ENCODE measurements at regions not wholly inside any gene's neighbourhood (a gene's known extent, or its start where the extent isn't known, plus 50 kb on each side); places are given as distances from the start of the nearest gene placed in this dataset.

DNA sequence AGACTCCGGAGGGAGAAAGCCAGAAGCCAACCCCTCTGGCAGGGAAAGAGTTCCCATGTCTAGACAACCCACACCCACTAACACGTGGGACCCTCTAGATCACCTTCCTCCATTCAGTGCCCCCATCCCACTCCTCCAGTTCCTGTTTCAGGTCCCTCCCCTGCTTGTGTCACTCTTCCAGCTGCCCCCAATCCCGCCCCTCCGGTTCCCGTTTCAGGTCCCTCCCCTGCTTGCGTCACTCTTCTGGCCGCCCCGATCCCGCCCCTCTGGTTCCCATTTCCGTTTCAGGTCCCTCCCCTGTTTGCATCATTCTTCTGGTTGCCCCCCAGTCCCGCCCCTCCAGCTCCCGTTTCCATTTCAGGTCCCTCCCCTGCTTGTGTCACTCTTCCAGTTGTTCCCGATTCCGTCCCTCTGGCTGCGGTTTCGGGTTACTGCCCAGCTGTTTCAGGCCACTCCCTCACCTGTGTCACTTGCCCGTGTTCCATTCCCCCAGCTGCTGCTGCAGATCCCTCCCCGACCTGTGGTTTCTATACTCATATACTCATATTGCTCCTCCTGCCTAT lies 64.8 kb upstream of the RANBP6 start:
- Histone ChIP-seq H4K8ac (ENCODE audit: low read depth, low read length) (peak overlapping the region; percentile 62), H4K12ac (ENCODE audit: low read depth, low read length) (peak overlapping the region; percentile 23), H3K4ac (ENCODE audit: low read depth, low read length) (peak overlapping the region; percentile 9), H3K27ac (ENCODE audit: low read depth, low read length) (no peak overlapping the region), H3K4me1 (ENCODE audit: control insufficient read depth in 1 of 2, insufficient read depth in 2 of 2, low read length in 2 of 2) (peaks cover 7 to 9% of the 10 kb centered on the region in 2 experiments), H3K14ac (ENCODE audit: low read length) (no peak overlapping the region), H3K36me3 (ENCODE audit: control insufficient read depth in 1 of 2, insufficient read depth in 2 of 2, low read length in 2 of 2) (no peaks in the 10 kb centered on the region), H3K9ac (ENCODE audit: low read length) (no peak overlapping the region), H2BK120ac (ENCODE audit: insufficient read depth, low read length, poor library complexity) (no peak overlapping the region), H3K27me3 (ENCODE audit: insufficient read depth, low read length) (no peaks in the 10 kb centered on the region), H3K18ac (ENCODE audit: low read length) (no peak overlapping the region), H3K23ac (ENCODE audit: low read length) (no peak overlapping the region), H3K4me3 (ENCODE audit: low read depth, low read length) (peak overlapping the region; percentile 11), H4K91ac (ENCODE audit: low read depth, low read length) (peak overlapping the region; percentile 50), H2AFZ (ENCODE audit: insufficient read depth, low read length, poor library complexity) (peak overlapping the region; percentile 30), H2BK5ac (ENCODE audit: low read depth, low read length, poor library complexity) (no peak overlapping the region), H3K4me2 (ENCODE audit: low read length) (peak overlapping the region; percentile 49), H2AK5ac (ENCODE audit: low read length) (no peak overlapping the region), H3K79me2 (ENCODE audit: control insufficient read depth, insufficient read depth, low read length, poor library complexity) (peaks cover 2% of the 10 kb centered on the region), H2BK12ac (ENCODE audit: low read length) (no peak overlapping the region), H3K9me3 (ENCODE audit: insufficient read depth, low read depth, low read length) (no peaks in the 10 kb centered on the region), H3K79me1 (ENCODE audit: low read length) (peaks cover 12% of the 10 kb centered on the region)
- WGBS (ENCODE audit: extremely low coverage, insufficient coverage, insufficient read length): no CpG with 5 or more reads among the region's 18 CpGs
- peak; percentile 94 to 95 for DNase-seq

DNA sequence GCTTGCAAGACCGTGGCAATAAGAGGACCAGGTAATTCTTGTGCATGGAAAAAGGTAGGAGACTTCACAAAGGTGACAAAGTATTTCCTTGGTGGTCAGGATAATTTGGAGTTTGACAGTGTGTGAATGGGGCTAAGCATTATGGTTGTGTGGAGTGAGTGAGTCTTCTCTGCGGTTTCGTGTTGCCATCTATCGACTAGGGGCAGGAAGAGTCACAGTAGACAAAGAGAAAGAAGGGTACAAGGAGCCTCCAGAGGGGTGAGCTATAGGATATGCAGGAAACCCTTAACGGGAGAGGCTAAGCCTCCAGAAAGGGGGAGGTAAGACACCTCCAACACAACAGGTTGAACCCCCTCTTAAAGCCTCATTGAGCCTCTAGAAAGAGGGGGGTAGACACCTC lies 64.0 kb upstream of the RANBP6 start:
- Histone ChIP-seq H3K4me2 (ENCODE audit: low read length) (peak overlapping the region; percentile 27), H3K79me2 (ENCODE audit: control insufficient read depth, insufficient read depth, low read length, poor library complexity) (peaks cover 2% of the 10 kb centered on the region), H2AFZ (ENCODE audit: insufficient read depth, low read length, poor library complexity) (peak overlapping the region; percentile 79), H3K27ac (ENCODE audit: low read depth, low read length) (peak overlapping the region; percentile 58), H3K4ac (ENCODE audit: low read depth, low read length) (peak overlapping the region; percentile 47), H4K12ac (ENCODE audit: low read depth, low read length) (peak overlapping the region; percentile 89), H3K4me3 (ENCODE audit: low read depth, low read length) (no peak overlapping the region), H3K23ac (ENCODE audit: low read length) (no peak overlapping the region), H2BK12ac (ENCODE audit: low read length) (peak overlapping the region; percentile 42), H3K36me3 (ENCODE audit: control insufficient read depth in 1 of 2, insufficient read depth in 2 of 2, low read length in 2 of 2) (no peaks in the 10 kb centered on the region), H3K4me1 (ENCODE audit: control insufficient read depth in 1 of 2, insufficient read depth in 2 of 2, low read length in 2 of 2) (peaks cover 7 to 9% of the 10 kb centered on the region in 2 experiments), H4K91ac (ENCODE audit: low read depth, low read length) (peak overlapping the region; percentile 96), H3K18ac (ENCODE audit: low read length) (peak overlapping the region; percentile 8), H3K9me3 (ENCODE audit: insufficient read depth, low read depth, low read length) (no peaks in the 10 kb centered on the region), H2AK5ac (ENCODE audit: low read length) (peak overlapping the region; percentile 52), H2BK5ac (ENCODE audit: low read depth, low read length, poor library complexity) (peak overlapping the region; percentile 80), H3K79me1 (ENCODE audit: low read length) (peaks cover 12% of the 10 kb centered on the region), H3K14ac (ENCODE audit: low read length) (peak overlapping the region; percentile 72), H4K8ac (ENCODE audit: low read depth, low read length) (peak overlapping the region; percentile 68), H2BK120ac (ENCODE audit: insufficient read depth, low read length, poor library complexity) (peak overlapping the region; percentile 92), H3K9ac (ENCODE audit: low read length) (no peak overlapping the region), H3K27me3 (ENCODE audit: insufficient read depth, low read length) (no peaks in the 10 kb centered on the region)
- DNase-seq: no peak
- WGBS (ENCODE audit: extremely low coverage, insufficient coverage, insufficient read length): no CpG with 5 or more reads among the region's 5 CpGs

DNA sequence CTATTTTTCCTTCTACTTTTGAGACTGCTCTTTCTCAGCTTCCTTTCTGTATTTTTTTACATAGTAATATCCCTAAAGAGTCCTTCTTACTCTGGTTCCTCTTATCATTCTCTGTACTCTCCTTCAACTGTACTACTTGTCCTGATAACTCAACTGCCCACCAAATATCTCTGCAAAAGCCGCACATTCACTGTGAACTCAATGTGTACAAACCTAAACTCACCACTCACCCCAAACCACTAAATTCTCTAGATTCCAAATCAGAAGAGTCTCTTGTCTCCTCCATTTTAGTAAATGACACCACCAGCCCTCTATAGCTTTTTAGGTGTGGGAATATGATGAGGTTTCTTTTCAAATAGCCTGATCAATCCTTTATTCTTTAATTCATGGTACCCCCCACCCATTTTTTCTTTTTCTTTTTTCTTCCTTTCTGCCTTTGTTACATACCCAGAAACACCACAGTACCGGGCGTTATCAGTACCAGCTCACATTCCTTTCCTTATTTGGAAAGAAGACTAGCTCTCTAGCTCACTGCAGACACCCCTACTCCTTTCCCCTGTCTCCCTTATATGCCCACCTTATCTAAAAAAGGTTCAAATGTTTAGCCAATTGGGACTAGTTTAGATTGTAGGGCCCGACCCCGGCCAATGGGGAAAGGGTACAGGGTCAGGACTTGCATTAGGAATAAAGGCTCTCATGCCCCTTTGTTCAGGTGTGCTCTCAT lies 63.1 kb upstream of the RANBP6 start:
- peaks cover 7 to 9% of the 10 kb centered on the region in 2 experiments for H3K4me1 ChIP-seq (ENCODE audit: control insufficient read depth in 1 of 2, insufficient read depth in 2 of 2, low read length in 2 of 2)
- peak overlapping the region; percentile 52 for H2AK5ac ChIP-seq (ENCODE audit: low read length)
- H3K18ac ChIP-seq (ENCODE audit: low read length): no peak overlapping the region
- peak overlapping the region; percentile 89 for H4K12ac ChIP-seq (ENCODE audit: low read depth, low read length)
- peak overlapping the region; percentile 79 for H2AFZ ChIP-seq (ENCODE audit: insufficient read depth, low read length, poor library complexity)
- H4K91ac ChIP-seq (ENCODE audit: low read depth, low read length): peak overlapping the region; percentile 96
- H2BK5ac ChIP-seq (ENCODE audit: low read depth, low read length, poor library complexity): peak overlapping the region; percentile 80
- H3K4ac ChIP-seq (ENCODE audit: low read depth, low read length): peak overlapping the region; percentile 47
- no peaks in the 10 kb centered on the region for H3K27me3 ChIP-seq (ENCODE audit: insufficient read depth, low read length)
- peak overlapping the region; percentile 72 for H3K14ac ChIP-seq (ENCODE audit: low read length)
- H3K27ac ChIP-seq (ENCODE audit: low read depth, low read length): peak overlapping the region; percentile 58
- DNase-seq: peak in 1 of 2 donors; percentile 7
- H3K23ac ChIP-seq (ENCODE audit: low read length): no peak overlapping the region
- H3K36me3 ChIP-seq (ENCODE audit: control insufficient read depth in 1 of 2, insufficient read depth in 2 of 2, low read length in 2 of 2): no peaks in the 10 kb centered on the region
- H3K79me2 ChIP-seq (ENCODE audit: control insufficient read depth, insufficient read depth, low read length, poor library complexity): peaks cover 2% of the 10 kb centered on the region
- no peak overlapping the region for H3K9ac ChIP-seq (ENCODE audit: low read length)
- H3K4me2 ChIP-seq (ENCODE audit: low read length): no peak overlapping the region
- peak overlapping the region; percentile 92 for H2BK120ac ChIP-seq (ENCODE audit: insufficient read depth, low read length, poor library complexity)
- no peak overlapping the region for H3K4me3 ChIP-seq (ENCODE audit: low read depth, low read length)
- no CpG with 5 or more reads among the region's 5 CpGs for WGBS (ENCODE audit: extremely low coverage, insufficient coverage, insufficient read length)
- peak overlapping the region; percentile 68 for H4K8ac ChIP-seq (ENCODE audit: low read depth, low read length)
- H3K9me3 ChIP-seq (ENCODE audit: insufficient read depth, low read depth, low read length): no peaks in the 10 kb centered on the region
- H3K79me1 ChIP-seq (ENCODE audit: low read length): peaks cover 12% of the 10 kb centered on the region
- peak overlapping the region; percentile 71 for H2BK12ac ChIP-seq (ENCODE audit: low read length)

DNA sequence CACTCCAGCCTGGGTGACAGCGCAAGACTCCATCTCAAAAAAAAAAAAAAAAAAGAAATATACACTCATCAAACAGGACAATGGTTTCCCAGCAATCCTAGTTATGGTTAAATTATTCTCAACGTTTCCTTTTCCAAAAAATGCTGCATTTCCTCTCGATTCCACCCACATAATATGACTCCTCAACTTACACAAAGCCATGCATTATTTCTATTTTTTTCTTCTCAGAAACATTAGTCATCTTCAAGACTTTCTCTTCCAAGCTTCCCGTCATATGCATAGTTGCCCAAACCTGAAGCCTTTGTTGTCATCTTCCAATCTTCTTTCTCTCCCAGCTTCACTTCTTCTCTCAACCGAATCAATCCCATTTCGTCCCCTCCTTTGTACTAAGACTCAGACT lies 61.4 kb upstream of the RANBP6 start:
- Histone ChIP-seq H3K4ac (ENCODE audit: low read depth, low read length) (no peak overlapping the region), H2AK5ac (ENCODE audit: low read length) (no peak overlapping the region), H2BK5ac (ENCODE audit: low read depth, low read length, poor library complexity) (no peak overlapping the region), H3K9ac (ENCODE audit: low read length) (no peak overlapping the region), H3K27me3 (ENCODE audit: insufficient read depth, low read length) (no peaks in the 10 kb centered on the region), H3K4me3 (ENCODE audit: low read depth, low read length) (no peak overlapping the region), H2BK120ac (ENCODE audit: insufficient read depth, low read length, poor library complexity) (no peak overlapping the region), H3K79me1 (ENCODE audit: low read length) (peaks cover 12% of the 10 kb centered on the region), H3K27ac (ENCODE audit: low read depth, low read length) (no peak overlapping the region), H3K4me2 (ENCODE audit: low read length) (no peak overlapping the region), H2AFZ (ENCODE audit: insufficient read depth, low read length, poor library complexity) (no peak overlapping the region), H3K4me1 (ENCODE audit: control insufficient read depth in 1 of 2, insufficient read depth in 2 of 2, low read length in 2 of 2) (peaks cover 7 to 9% of the 10 kb centered on the region in 2 experiments), H3K23ac (ENCODE audit: low read length) (no peak overlapping the region), H4K8ac (ENCODE audit: low read depth, low read length) (no peak overlapping the region), H3K36me3 (ENCODE audit: control insufficient read depth in 1 of 2, insufficient read depth in 2 of 2, low read length in 2 of 2) (no peaks in the 10 kb centered on the region), H3K79me2 (ENCODE audit: control insufficient read depth, insufficient read depth, low read length, poor library complexity) (peaks cover 2% of the 10 kb centered on the region), H2BK12ac (ENCODE audit: low read length) (no peak overlapping the region), H4K91ac (ENCODE audit: low read depth, low read length) (no peak overlapping the region), H4K12ac (ENCODE audit: low read depth, low read length) (no peak overlapping the region), H3K18ac (ENCODE audit: low read length) (no peak overlapping the region), H3K9me3 (ENCODE audit: insufficient read depth, low read depth, low read length) (no peaks in the 10 kb centered on the region), H3K14ac (ENCODE audit: low read length) (no peak overlapping the region)
- DNase-seq: no peak
- 100% methylated on average over 3 of the region's 6 CpGs for WGBS (ENCODE audit: extremely low coverage, insufficient coverage, insufficient read length)

Measured in trophoblast cell (in vitro differentiated cells and primary cell).